HCT116 (cell line): ENCODE measurements at regions not wholly inside any gene's neighbourhood (a gene's known extent, or its start where the extent isn't known, plus 50 kb on each side); places are given as distances from the start of the nearest gene placed in this dataset.

Source experiments
- ATAC-seq: fragments of 200-7000 bp; cut with Tn5 transposase; 2 replicates; pipeline ENCODE4 v1.9.1; 2020; ENCODE audit warnings: mild to moderate bottlenecking, moderate library complexity
- BruUV-seq: library from RNA; stranded (reverse); fragments of 400-500 nt; replicated peaks from 2 replicates; lab custom pipeline; 2021; lab: Mats Ljungman, UMichigan
- CTCF ChIA-PET: fragments of 300-600 bp; sonication (Branson Sonifier 250); formaldehyde crosslinking; loops from one replicate; lab custom pipeline; 2021; ENCODE audit warnings: antibody characterized with exemption; lab: Charles Lee
- POLR2A ChIA-PET: fragments of 300-600, 350-600 bp; sonication (Branson Sonifier 250); formaldehyde crosslinking; loops from one replicate; lab custom pipeline; 2021; ENCODE audit warnings: antibody characterized with exemption; lab: Charles Lee
- RAD21 ChIA-PET, 2 experiments: fragments of 300-600 bp; sonication (Branson Sonifier 250); formaldehyde crosslinking; loops; one replicate each; lab custom pipeline; 2023; ENCODE audit warnings: low total read pairs in 2 of 2; ENCODE audit not compliant: uncharacterized antibody in 2 of 2, unreplicated experiment in 2 of 2, low non-redundant PET in 1 of 2; lab: Charles Lee
- DNase-seq: peaks from one replicate; pipeline ENCODE4 v3.0.0-alpha.2; 2010; ENCODE audit warnings: low read depth, low spot score
- H2AFZ ChIP-seq: fragments of 200-600 bp; shearing (Covaris generic), sonication (generic); 2 replicates; pipeline ENCODE4 v1.6.1; 2017; ENCODE audit warnings: low read depth, mixed run types, mixed read lengths, antibody characterized with exemption, low read length; ENCODE audit not compliant: poor library complexity, severe bottlenecking
- H3K27ac ChIP-seq: 2 replicates; pipeline ENCODE4 v1.5.1; 2012; ENCODE audit warnings: low read depth, low read length
- H3K27me3 ChIP-seq: fragments of 200-600 bp; sonication (generic); 2 replicates; pipeline ENCODE4 v1.6.1; 2016; ENCODE audit warnings: mixed run types, low read length, mixed read lengths; ENCODE audit not compliant: insufficient read depth
- H3K36me3 ChIP-seq, 2 experiments: fragments of 200-500 bp in 1 of 2; fragments of 200-600 bp in 1 of 2; sonication (Bioruptor generic) in 1 of 2; sonication (generic) in 1 of 2; 2 replicates each; pipeline versions ENCODE4 v1.5.1 to v1.6.1; 2014 to 2016; ENCODE audit warnings: low read length in 2 of 2, inconsistent platforms in 1 of 2, mixed read lengths in 1 of 2, mixed run types in 1 of 2; ENCODE audit not compliant: insufficient read depth in 2 of 2, control insufficient read depth in 1 of 2
- H3K4me1 ChIP-seq, 2 experiments: fragments of 200-600 bp in 1 of 2; sonication (generic) in 1 of 2; 2 replicates each; pipeline versions ENCODE4 v1.5.1 to v1.6.1; 2012 to 2017; ENCODE audit warnings: low read length in 2 of 2, inconsistent platforms in 1 of 2, mild to moderate bottlenecking in 1 of 2, mixed read lengths in 1 of 2, mixed run types in 1 of 2, moderate library complexity in 1 of 2; ENCODE audit not compliant: insufficient read depth in 2 of 2, control insufficient read depth in 1 of 2
- H3K4me2 ChIP-seq: fragments of 200-600 bp; sonication (generic); 2 replicates; pipeline ENCODE4 v1.6.1; 2017; ENCODE audit warnings: mixed run types, low read length, mixed read lengths
- H3K4me3 ChIP-seq, 2 experiments: fragments of 200-600 bp in 1 of 2; sonication (generic) in 1 of 2; replicated peaks in 1 of 2; 2 replicates each; pipeline ENCODE4 v1.5.1; 2011 to 2016; ENCODE audit warnings: low read length in 2 of 2, control low read depth in 1 of 2, low read depth in 1 of 2, mild to moderate bottlenecking in 1 of 2, mixed read lengths in 1 of 2, mixed run types in 1 of 2
- H3K79me2 ChIP-seq: fragments of 200-600 bp; sonication (generic); 2 replicates; pipeline ENCODE4 v1.6.1; 2017; ENCODE audit warnings: mild to moderate bottlenecking, mixed run types, low read length, moderate library complexity, mixed read lengths; ENCODE audit not compliant: insufficient read depth
- H3K9ac ChIP-seq: fragments of 200-600 bp; sonication (generic); 2 replicates; pipeline ENCODE4 v1.6.1; 2016; ENCODE audit warnings: low read length, mixed read lengths
- H3K9me2 ChIP-seq: fragments of 200-600 bp; sonication (generic), shearing (Covaris generic); 2 replicates; pipeline ENCODE4 v1.6.1; 2017; ENCODE audit warnings: mixed run types, mild to moderate bottlenecking, moderate library complexity; ENCODE audit not compliant: insufficient read depth
- H3K9me3 ChIP-seq, 2 experiments: fragments of 200-500 bp in 1 of 2; fragments of 200-600 bp in 1 of 2; sonication (Bioruptor generic) in 1 of 2; sonication (generic) in 1 of 2; 2 replicates each; pipeline ENCODE4 v1.6.1; 2014 to 2017; ENCODE audit warnings: low read length in 2 of 2, mixed read lengths in 2 of 2, inconsistent platforms in 1 of 2, low read depth in 1 of 2, mild to moderate bottlenecking in 1 of 2, mixed run types in 1 of 2, moderate library complexity in 1 of 2; ENCODE audit not compliant: control insufficient read depth in 1 of 2, insufficient read depth in 1 of 2
- H4K20me1 ChIP-seq: fragments of 200-600 bp; sonication (generic), shearing (Covaris generic); 2 replicates; pipeline ENCODE4 v1.6.1; 2017; ENCODE audit warnings: mixed run types, mild to moderate bottlenecking, moderate library complexity; ENCODE audit not compliant: insufficient read depth
- CBX3 ChIP-seq: IDR thresholded peaks from 2 replicates; pipeline ENCODE4 v1.6.1; 2012; ENCODE audit warnings: low read depth
- CEBPB ChIP-seq: IDR thresholded peaks from 2 replicates; pipeline ENCODE4 v1.6.1; 2012; ENCODE audit warnings: low read depth
- EGR1 ChIP-seq: IDR thresholded peaks from 2 replicates; pipeline ENCODE4 v1.6.1; 2012; ENCODE audit warnings: low read depth
- EZH2 ChIP-seq: fragments of 200-600 bp; sonication (generic); IDR thresholded peaks from 2 replicates; pipeline ENCODE4 v1.6.1; 2017; ENCODE audit warnings: antibody characterized with exemption, mixed run types
- EZH2phosphoT487 ChIP-seq: fragments of 200-600 bp; IDR thresholded peaks from 2 replicates; pipeline ENCODE4 v1.6.1; 2018; ENCODE audit warnings: antibody characterized with exemption, borderline replicate concordance
- FOSL1 ChIP-seq: IDR thresholded peaks from 2 replicates; pipeline ENCODE4 v1.6.1; 2012; ENCODE audit warnings: low read depth
- POLR2A ChIP-seq: IDR thresholded peaks from 2 replicates; pipeline ENCODE4 v1.7.0; 2011; ENCODE audit warnings: borderline replicate concordance; ENCODE audit not compliant: insufficient read depth, insufficient read length; ENCODE audit errors: extremely low read depth
- RAD21 ChIP-seq: IDR thresholded peaks from 2 replicates; pipeline ENCODE4 v1.6.1; 2012; ENCODE audit warnings: low read depth, mild to moderate bottlenecking
- SIN3A ChIP-seq: IDR thresholded peaks from 2 replicates; pipeline ENCODE4 v1.6.1; 2012; ENCODE audit warnings: low read depth
- SP1 ChIP-seq: IDR thresholded peaks from 2 replicates; pipeline ENCODE4 v1.6.1; 2012; ENCODE audit warnings: low read depth
- SRF ChIP-seq: IDR thresholded peaks from 2 replicates; pipeline ENCODE4 v1.6.1; 2012; ENCODE audit warnings: low read depth
- TCF7L2 ChIP-seq: IDR thresholded peaks from 2 replicates; pipeline ENCODE4 v1.7.0; 2011; ENCODE audit warnings: borderline replicate concordance, inconsistent platforms; ENCODE audit not compliant: insufficient read depth, insufficient read length; ENCODE audit errors: extremely low read depth
- YY1 ChIP-seq: IDR thresholded peaks from 2 replicates; pipeline ENCODE4 v1.6.1; 2011; ENCODE audit warnings: low read length, low read depth, moderate library complexity, mild to moderate bottlenecking; ENCODE audit not compliant: insufficient replicate concordance; ENCODE audit errors: extremely low read depth
- ZFX ChIP-seq: fragments of 450-650 bp; IDR thresholded peaks from 2 replicates; pipeline ENCODE4 v1.6.1; 2017
- ZNF274 ChIP-seq: fragments of 200-500 bp; sonication (Bioruptor generic); IDR thresholded peaks from 2 replicates; pipeline ENCODE4 v1.6.1; 2014; ENCODE audit warnings: mild to moderate bottlenecking, low read depth, low read length, inconsistent platforms
- intact Hi-C: fragments of 100-400 bp; cut with micrococcal nuclease; formaldehyde crosslinking; loops from 2 replicates; pipeline ENCODE4 v1.10.0; 2022
- TF ChIP-seq, protein P1 (sequence below): IDR thresholded peaks from 2 replicates; pipeline ENCODE4 v1.6.1; 2011; ENCODE audit warnings: mild to moderate bottlenecking, low read length, moderate library complexity; ENCODE audit not compliant: insufficient replicate concordance; ENCODE audit errors: extremely low read depth
- TF ChIP-seq, protein P2 (sequence below): IDR thresholded peaks from 2 replicates; pipeline ENCODE4 v1.6.1; 2012

- Histone ChIP-seq H3K27me3 (no peaks in the 10 kb centered on the region), H2AFZ (no peak overlapping the region), H3K9me3 (peaks cover 0 to 13% of the 10 kb centered on the region in 2 experiments; a peak in 2 of 4 replicates), H3K4me3 (no peak overlapping the region), H3K79me2 (no peaks in the 10 kb centered on the region), H3K9me2 (no peaks in the 10 kb centered on the region), H3K27ac (no peak overlapping the region), H4K20me1 (no peaks in the 10 kb centered on the region), H3K4me2 (no peak overlapping the region), H3K4me1 (no peaks in the 10 kb centered on the region)
- CTCF ChIA-PET: no interaction called here
- no TSS peak for BruUV-seq
- POLR2A ChIA-PET: no interaction called here
- RAD21 ChIA-PET: no interaction called here
- no peak for DNase-seq
- intact Hi-C loops: no loop called here
- no peak for TF ChIP-seq POLR2A
- no peak for TF ChIP-seq RAD21
- TF ChIP-seq, all 23 proteins: peak for 0
- no peak for ATAC-seq
- H3K36me3 ChIP-seq: no peaks in the 10 kb centered on the region
- H3K9ac ChIP-seq: no peak overlapping the region
These were observed 503.9 kb downstream of the TAFA4 start for GRCh38 chr3:68428495-68428894.

DNA sequence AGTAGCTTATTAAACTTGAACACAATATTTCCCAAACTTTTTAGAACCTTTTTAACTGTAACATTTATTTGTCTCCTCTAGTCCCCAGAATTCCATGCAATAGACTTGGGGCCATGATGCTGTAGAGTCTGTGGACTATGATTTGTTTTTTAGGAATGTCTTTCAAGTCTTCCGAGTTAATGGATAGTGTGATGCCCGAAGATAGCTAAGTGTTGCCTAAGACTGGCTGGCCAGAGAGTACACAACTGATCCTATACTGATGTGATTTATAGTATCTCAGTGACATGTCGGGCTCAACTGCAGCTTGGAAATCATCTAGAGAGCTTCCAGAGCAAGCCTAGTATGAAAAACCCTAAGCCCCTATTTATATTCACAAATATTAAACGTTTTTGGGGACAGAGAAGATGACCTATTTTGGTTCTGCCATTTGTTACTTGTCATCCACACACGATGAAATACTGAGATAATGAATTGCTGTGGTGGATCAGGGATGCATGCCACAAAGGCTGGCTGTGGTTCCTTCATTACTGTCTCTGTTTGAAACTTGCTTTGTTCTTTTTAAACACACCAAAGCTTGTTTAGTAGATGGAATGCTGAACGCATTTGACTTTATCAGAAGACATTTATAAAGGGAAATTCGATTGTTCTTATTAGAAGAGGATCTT is 507.4 kb downstream of the TAFA4 start:
- no TSS peak for BruUV-seq
- Histone ChIP-seq H3K9me2 (no peaks in the 10 kb centered on the region), H3K27ac (no peak overlapping the region), H3K9ac (no peak overlapping the region), H3K27me3 (no peaks in the 10 kb centered on the region), H3K4me2 (no peak overlapping the region), H2AFZ (no peak overlapping the region), H3K9me3 (peaks cover 0 to 16% of the 10 kb centered on the region in 2 experiments; a peak in 2 of 4 replicates), H4K20me1 (no peaks in the 10 kb centered on the region), H3K36me3 (no peaks in the 10 kb centered on the region), H3K4me1 (no peaks in the 10 kb centered on the region), H3K4me3 (no peak overlapping the region), H3K79me2 (no peaks in the 10 kb centered on the region)
- no peak for ATAC-seq
- intact Hi-C loops: no loop called here
- TF ChIP-seq EZH2 (no peak), SP1 (no peak), EZH2phosphoT487 (no peak), FOSL1 (no peak), SIN3A (no peak), ZNF274 (no peak), SRF (no peak), TCF7L2 (no peak), CEBPB (no peak), EGR1 (no peak), YY1 (no peak), ZFX (no peak), CBX3 (no peak)
- TF ChIP-seq, protein P1, sequence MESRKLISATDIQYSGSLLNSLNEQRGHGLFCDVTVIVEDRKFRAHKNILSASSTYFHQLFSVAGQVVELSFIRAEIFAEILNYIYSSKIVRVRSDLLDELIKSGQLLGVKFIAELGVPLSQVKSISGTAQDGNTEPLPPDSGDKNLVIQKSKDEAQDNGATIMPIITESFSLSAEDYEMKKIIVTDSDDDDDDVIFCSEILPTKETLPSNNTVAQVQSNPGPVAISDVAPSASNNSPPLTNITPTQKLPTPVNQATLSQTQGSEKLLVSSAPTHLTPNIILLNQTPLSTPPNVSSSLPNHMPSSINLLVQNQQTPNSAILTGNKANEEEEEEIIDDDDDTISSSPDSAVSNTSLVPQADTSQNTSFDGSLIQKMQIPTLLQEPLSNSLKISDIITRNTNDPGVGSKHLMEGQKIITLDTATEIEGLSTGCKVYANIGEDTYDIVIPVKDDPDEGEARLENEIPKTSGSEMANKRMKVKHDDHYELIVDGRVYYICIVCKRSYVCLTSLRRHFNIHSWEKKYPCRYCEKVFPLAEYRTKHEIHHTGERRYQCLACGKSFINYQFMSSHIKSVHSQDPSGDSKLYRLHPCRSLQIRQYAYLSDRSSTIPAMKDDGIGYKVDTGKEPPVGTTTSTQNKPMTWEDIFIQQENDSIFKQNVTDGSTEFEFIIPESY: no peak
- TF ChIP-seq, protein P2, sequence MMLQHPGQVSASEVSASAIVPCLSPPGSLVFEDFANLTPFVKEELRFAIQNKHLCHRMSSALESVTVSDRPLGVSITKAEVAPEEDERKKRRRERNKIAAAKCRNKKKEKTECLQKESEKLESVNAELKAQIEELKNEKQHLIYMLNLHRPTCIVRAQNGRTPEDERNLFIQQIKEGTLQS: no peak
- RAD21 ChIA-PET: no interaction called here
- no peak for DNase-seq
- POLR2A ChIA-PET: no interaction called here
- CTCF ChIA-PET: no interaction called here
